ENCODE measurements at regions not wholly inside any gene's neighbourhood (a gene's known extent, or its start where the extent isn't known, plus 50 kb on each side); places are given as distances from the start of the nearest gene placed in this dataset.

DNA sequence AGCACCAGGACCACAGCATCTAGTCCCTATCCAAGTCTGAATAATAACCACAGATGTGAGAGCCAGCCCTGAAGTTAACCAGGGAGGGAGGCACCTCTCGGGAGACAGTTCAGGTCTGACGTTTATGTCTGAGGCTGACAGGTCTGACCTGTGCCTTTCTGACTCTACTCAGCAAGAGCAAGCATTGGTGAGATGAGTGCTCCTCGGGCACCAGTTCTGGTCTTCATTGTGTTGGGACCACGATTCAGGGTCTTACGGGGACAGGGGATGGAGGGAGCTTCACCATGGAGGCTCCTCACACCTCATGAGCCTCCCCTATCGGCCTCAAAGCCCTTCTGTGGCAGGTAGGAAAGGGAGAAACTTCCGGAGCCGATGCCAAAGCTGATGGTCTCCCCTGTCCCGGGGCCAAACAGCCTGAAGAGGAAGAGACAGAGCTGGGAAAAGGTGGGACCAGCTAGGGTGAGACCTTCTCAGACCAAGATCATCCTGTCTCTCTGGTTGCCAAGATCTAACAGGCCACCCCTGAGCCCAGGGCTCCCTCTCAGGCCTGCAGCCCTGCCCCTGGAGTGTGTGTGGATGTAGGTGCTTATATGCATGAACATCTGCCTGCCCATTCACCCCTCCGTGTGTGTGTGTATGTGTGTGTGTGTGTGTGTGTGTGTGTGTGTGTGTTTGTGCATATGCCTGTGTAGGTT lies 170.5 kb downstream of the VEGFA start:
- TF ChIP-seq EZH2 (IDR thresholded peaks at IDR 0.05; ENCODE audit: low read depth): no peak
- TF ChIP-seq, protein P1, sequence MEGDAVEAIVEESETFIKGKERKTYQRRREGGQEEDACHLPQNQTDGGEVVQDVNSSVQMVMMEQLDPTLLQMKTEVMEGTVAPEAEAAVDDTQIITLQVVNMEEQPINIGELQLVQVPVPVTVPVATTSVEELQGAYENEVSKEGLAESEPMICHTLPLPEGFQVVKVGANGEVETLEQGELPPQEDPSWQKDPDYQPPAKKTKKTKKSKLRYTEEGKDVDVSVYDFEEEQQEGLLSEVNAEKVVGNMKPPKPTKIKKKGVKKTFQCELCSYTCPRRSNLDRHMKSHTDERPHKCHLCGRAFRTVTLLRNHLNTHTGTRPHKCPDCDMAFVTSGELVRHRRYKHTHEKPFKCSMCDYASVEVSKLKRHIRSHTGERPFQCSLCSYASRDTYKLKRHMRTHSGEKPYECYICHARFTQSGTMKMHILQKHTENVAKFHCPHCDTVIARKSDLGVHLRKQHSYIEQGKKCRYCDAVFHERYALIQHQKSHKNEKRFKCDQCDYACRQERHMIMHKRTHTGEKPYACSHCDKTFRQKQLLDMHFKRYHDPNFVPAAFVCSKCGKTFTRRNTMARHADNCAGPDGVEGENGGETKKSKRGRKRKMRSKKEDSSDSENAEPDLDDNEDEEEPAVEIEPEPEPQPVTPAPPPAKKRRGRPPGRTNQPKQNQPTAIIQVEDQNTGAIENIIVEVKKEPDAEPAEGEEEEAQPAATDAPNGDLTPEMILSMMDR (conservative IDR thresholded peaks at IDR 0.05): no peak
- Histone ChIP-seq H3K4me2 (no peak overlapping the region), H2AFZ (no peak overlapping the region), H3K36me3 (ENCODE audit: low read depth) (no peaks in the 10 kb centered on the region), H3K9me3 (ENCODE audit: insufficient read depth, low read depth) (peaks cover 7% of the 10 kb centered on the region; the same call in 1 of the 2 replicates), H4K20me1 (ENCODE audit: insufficient read depth) (no peaks in the 10 kb centered on the region), H3K4me1 (replicated peaks; ENCODE audit: insufficient read depth) (peaks cover 22% of the 10 kb centered on the region), H3K79me2 (ENCODE audit: low read depth) (no peaks in the 10 kb centered on the region), H3F3A (ENCODE audit: insufficient read depth, low read depth) (no peaks in the 10 kb centered on the region), H3K9me2 (ENCODE audit: insufficient read depth) (no peaks in the 10 kb centered on the region), H3K4me3 (no peak overlapping the region), H3K27me3 (ENCODE audit: insufficient read depth, low read depth) (no peaks in the 10 kb centered on the region), H3K27ac (no peak overlapping the region)
- intact Hi-C loops (cut with micrococcal nuclease; ENCODE audit: unreplicated experiment): no loop called here
- POLR2A ChIA-PET (ENCODE audit: unreplicated experiment): no interaction called here
- CTCF ChIA-PET: no interaction called here
- no peak for DNase-seq
- no TSS peak for BruUV-seq (replicated peaks)

DNA sequence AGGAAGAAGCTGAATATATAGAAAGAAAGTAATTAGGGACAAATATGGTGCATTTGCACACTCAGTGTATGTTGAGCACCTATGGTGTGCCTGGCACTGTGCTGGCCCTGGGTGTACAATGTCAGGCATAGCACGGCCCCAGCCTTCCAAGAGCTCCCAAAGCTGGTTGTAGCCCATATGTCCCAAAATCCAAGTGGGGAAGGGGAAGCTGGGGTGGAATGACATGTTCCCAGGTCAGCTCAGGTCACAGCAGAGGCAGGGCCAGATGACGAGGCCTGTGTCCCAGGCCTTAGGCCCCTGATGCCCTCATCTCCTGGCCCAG lies 170.0 kb downstream of the VEGFA start:
- Histone ChIP-seq H3K36me3 (ENCODE audit: low read depth) (no peaks in the 10 kb centered on the region), H2AFZ (no peak overlapping the region), H3K9me3 (ENCODE audit: insufficient read depth, low read depth) (peaks cover 3% of the 10 kb centered on the region; the same call in 1 of the 2 replicates), H3K27ac (no peak overlapping the region), H3F3A (ENCODE audit: insufficient read depth, low read depth) (no peaks in the 10 kb centered on the region), H3K27me3 (ENCODE audit: insufficient read depth, low read depth) (no peaks in the 10 kb centered on the region), H3K4me1 (replicated peaks; ENCODE audit: insufficient read depth) (peaks cover 17% of the 10 kb centered on the region), H3K79me2 (ENCODE audit: low read depth) (no peaks in the 10 kb centered on the region), H3K9me2 (ENCODE audit: insufficient read depth) (no peaks in the 10 kb centered on the region), H3K4me3 (no peak overlapping the region), H4K20me1 (ENCODE audit: insufficient read depth) (no peaks in the 10 kb centered on the region), H3K4me2 (no peak overlapping the region)
- TF ChIP-seq EZH2 (IDR thresholded peaks at IDR 0.05; ENCODE audit: low read depth): no peak
- TF ChIP-seq, protein P1 (conservative IDR thresholded peaks at IDR 0.05): no peak
- CTCF ChIA-PET: no interaction called here
- intact Hi-C loops (cut with micrococcal nuclease; ENCODE audit: unreplicated experiment): no loop called here
- POLR2A ChIA-PET (ENCODE audit: unreplicated experiment): no interaction called here
- DNase-seq: no peak
- BruUV-seq (replicated peaks): no TSS peak

DNA sequence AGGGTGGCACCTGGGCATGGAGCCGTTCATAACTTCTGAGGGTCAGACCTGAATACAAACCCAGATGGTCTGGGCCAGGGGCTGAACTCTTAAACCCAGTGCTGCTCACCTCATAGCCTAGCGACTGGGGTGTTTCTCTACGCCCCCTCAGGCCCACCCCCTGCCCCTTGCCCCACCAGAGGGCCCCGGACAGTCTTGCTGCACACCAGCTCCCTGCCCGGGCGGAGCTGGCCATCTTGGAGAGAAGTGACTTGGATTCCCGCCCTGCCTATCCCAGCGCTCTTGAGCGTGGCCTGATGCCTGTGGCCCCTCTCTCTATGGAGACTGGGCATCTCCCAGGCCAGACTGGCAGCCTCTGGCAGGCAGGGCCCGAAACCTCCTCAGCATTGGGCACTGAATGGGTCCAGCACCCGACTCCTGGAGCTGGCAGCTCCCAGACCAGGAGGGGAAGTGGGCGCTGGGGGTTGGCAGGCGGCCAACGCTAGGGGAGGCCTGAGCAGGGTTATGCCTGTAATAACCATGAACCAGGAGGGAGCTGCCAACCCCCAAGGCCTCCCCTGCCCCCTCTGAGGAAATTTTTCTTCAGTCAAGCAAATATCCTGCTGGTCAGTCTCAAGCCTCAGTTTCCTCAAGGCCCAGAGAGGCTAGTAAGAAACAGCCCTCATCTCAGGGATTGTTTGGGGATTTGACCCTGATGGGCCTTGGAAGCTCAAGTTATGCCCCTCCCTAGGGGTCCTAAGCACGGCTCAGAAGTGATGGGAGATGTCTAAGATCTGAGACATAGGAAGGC lies 169.5 kb downstream of the VEGFA start:
- Histone ChIP-seq H3F3A (ENCODE audit: insufficient read depth, low read depth) (no peaks in the 10 kb centered on the region), H2AFZ (no peak overlapping the region), H3K4me2 (no peak overlapping the region), H3K9me2 (ENCODE audit: insufficient read depth) (no peaks in the 10 kb centered on the region), H3K4me3 (no peak overlapping the region), H3K9me3 (ENCODE audit: insufficient read depth, low read depth) (no peaks in the 10 kb centered on the region; the same call in 1 of the 2 replicates), H3K27me3 (ENCODE audit: insufficient read depth, low read depth) (no peaks in the 10 kb centered on the region), H3K36me3 (ENCODE audit: low read depth) (no peaks in the 10 kb centered on the region), H3K79me2 (ENCODE audit: low read depth) (no peaks in the 10 kb centered on the region), H3K27ac (no peak overlapping the region), H4K20me1 (ENCODE audit: insufficient read depth) (no peaks in the 10 kb centered on the region), H3K4me1 (replicated peaks; ENCODE audit: insufficient read depth) (peaks cover 12% of the 10 kb centered on the region)
- no peak for DNase-seq
- POLR2A ChIA-PET (ENCODE audit: unreplicated experiment): no interaction called here
- no peak for TF ChIP-seq EZH2 (IDR thresholded peaks at IDR 0.05; ENCODE audit: low read depth)
- TF ChIP-seq, protein P1 (conservative IDR thresholded peaks at IDR 0.05): no peak
- intact Hi-C loops (cut with micrococcal nuclease; ENCODE audit: unreplicated experiment): no loop called here
- BruUV-seq (replicated peaks): no TSS peak
- CTCF ChIA-PET: no interaction called here

All from PC-9 (cell line).